Mucosa of descending colon (tissue), 3 donors: ENCODE measurements at regions not wholly inside any gene's neighbourhood (a gene's known extent, or its start where the extent isn't known, plus 50 kb on each side); places are given as distances from the start of the nearest gene placed in this dataset.

Experiments
- ATAC-seq: fragments of 200-7000 bp; cut with Tn5 transposase; one replicate; pipeline ENCODE4 v1.9.1; 2020; ENCODE audit warnings: mild to moderate bottlenecking, moderate library complexity
- DNase-seq, 3 donors: peaks; one replicate each; pipeline ENCODE4 v3.0.0-alpha.2; 2020
- H3K36me3 ChIP-seq: fragments of 200-600 bp; one replicate; pipeline ENCODE4 v1.8.0; 2021; ENCODE audit warnings: low read depth, mild to moderate bottlenecking
- H3K4me1 ChIP-seq: fragments of 200-600 bp; one replicate; pipeline ENCODE4 v1.8.0; 2021; ENCODE audit warnings: low read depth, mild to moderate bottlenecking
- H3K4me3 ChIP-seq: fragments of 200-600 bp; one replicate; pipeline ENCODE4 v1.8.0; 2021; ENCODE audit warnings: mild to moderate bottlenecking
- H3K9me3 ChIP-seq: fragments of 200-600 bp; one replicate; pipeline ENCODE4 v1.8.0; 2021; ENCODE audit warnings: mild to moderate bottlenecking
- intact Hi-C, 2 donors: fragments of 100-400 bp; cut with DNase I in 1 of 2; cut with micrococcal nuclease in 1 of 2; formaldehyde crosslinking; loops; one replicate each; pipeline versions ENCODE4 v1.11.0 to v1.11.1; 2022; cut with DNase I, micrococcal nuclease
- TF ChIP-seq, protein P1 (sequence below): fragments of 200-600 bp; IDR thresholded peaks from one replicate; pipeline ENCODE4 v1.8.0; 2022; ENCODE audit warnings: antibody characterized with exemption, mild to moderate bottlenecking
- donor health status: DM: no; HTN: no; CAD: no; lungs with moderate emphysema.
- donor health status: DM: no; HTN: no; CAD: no.
- donor health status: DM: no; HTN: yes; CAD: no.

DNA sequence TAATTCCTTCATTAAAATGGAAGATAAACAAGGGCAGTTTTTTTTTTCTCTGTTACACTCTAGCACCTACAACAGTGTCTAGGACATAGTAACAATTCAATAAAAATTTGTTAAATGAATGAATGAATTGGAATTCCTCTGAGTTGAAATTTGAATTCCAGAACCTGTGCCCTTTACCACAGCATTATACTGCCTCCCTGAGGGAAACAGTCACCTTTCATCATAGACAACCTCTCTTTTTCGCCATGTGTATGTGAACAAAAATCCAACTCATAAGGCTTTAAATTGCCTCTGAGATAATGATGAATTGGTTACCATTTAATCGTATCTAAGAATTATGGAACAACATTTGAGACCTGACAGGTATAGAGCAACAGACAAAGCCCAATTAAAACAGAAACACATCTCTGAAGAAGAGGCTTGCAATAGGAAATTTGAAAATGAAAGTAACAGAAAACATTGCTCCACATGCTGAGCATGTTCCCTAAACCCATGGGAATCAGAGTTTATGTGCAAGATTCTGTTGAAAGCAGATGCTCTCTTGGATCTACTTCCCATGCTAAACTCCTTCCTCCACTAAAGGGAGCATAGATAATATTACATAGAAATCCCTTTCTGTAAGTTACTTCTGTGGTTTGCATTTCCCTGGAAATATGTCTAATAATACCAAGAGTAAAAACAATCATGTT is 657.8 kb downstream of the GALC start:
- Histone ChIP-seq H3K4me1 (no peaks in the 10 kb centered on the region), H3K4me3 (no peak overlapping the region), H3K9me3 (peaks cover 66% of the 10 kb centered on the region), H3K36me3 (no peaks in the 10 kb centered on the region)
- TF ChIP-seq, protein P1, sequence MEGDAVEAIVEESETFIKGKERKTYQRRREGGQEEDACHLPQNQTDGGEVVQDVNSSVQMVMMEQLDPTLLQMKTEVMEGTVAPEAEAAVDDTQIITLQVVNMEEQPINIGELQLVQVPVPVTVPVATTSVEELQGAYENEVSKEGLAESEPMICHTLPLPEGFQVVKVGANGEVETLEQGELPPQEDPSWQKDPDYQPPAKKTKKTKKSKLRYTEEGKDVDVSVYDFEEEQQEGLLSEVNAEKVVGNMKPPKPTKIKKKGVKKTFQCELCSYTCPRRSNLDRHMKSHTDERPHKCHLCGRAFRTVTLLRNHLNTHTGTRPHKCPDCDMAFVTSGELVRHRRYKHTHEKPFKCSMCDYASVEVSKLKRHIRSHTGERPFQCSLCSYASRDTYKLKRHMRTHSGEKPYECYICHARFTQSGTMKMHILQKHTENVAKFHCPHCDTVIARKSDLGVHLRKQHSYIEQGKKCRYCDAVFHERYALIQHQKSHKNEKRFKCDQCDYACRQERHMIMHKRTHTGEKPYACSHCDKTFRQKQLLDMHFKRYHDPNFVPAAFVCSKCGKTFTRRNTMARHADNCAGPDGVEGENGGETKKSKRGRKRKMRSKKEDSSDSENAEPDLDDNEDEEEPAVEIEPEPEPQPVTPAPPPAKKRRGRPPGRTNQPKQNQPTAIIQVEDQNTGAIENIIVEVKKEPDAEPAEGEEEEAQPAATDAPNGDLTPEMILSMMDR = no peak
- DNase-seq (no peak), ATAC-seq (no peak)
- intact Hi-C loops = no loop called here

DNA sequence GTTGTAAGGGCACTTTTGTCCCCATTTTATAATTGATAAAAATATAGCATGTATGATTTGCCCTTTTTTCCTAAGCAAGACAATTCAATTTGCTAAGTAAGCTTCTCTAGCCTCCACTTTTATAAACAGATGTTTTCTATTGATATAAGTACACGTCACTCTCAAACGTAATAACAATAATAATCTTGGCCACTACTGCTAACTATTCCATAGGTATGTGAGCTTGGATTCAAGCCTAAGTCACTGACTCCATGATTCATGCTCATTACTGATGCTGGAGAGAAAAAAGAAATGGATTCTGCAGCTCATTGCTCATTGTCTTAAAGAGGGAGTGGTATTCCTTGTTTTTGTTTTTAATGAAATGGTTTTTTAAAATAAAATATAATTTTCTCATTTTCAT is 661.0 kb downstream of the GALC start:
- Histone ChIP-seq H3K4me1 (no peaks in the 10 kb centered on the region), H3K4me3 (no peak overlapping the region), H3K9me3 (peaks cover 61% of the 10 kb centered on the region), H3K36me3 (no peaks in the 10 kb centered on the region)
- intact Hi-C loops = no loop called here
- TF ChIP-seq, protein P1 = no peak
- no peak for DNase-seq
- no peak for ATAC-seq

DNA sequence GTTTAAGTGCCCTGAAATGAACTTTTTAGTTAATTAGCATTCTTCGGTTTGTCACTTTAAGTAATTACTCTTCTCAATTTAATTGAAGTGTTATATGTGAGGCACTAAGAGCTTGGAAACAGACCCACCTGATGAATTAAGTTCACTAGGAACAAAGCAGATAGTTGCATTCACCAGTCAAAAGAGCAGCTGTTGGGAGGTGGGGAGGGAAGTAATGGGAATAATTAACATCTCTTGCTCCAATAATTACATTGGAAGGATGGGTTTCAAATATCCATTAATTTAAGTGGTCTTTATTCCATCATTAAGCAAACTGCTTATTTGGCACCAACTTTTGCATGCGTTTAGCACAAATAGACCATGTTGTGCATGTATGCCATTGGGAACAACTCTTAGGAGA is 667.2 kb downstream of the GALC start:
- H3K9me3 ChIP-seq = peaks cover 64% of the 10 kb centered on the region
- H3K4me3 ChIP-seq = no peak overlapping the region
- H3K4me1 ChIP-seq = no peaks in the 10 kb centered on the region
- H3K36me3 ChIP-seq = no peaks in the 10 kb centered on the region
- TF ChIP-seq, protein P1 = no peak
- ATAC-seq (no peak), DNase-seq (no peak)
- intact Hi-C loops = no loop called here

DNA sequence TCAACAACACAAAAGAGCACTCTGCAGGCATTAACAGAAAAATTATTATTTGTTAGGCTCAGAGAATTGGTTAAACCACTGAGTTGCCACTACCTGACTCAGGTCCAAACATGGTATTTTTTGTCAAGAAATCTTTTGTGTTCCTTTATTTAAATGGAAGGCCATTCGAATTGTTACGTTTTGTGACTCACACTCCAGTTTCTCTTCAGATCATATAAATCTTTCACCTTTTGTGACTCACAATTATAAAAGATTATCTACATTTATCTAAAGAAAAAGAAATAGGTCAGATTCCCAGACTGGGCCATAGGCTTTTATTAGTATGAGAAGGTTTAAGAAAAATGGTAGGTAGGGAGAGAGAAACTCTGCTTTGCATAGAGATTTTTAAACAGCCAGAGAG is 669.8 kb downstream of the GALC start:
- TF ChIP-seq, protein P1 = no peak
- H3K4me1 ChIP-seq = no peaks in the 10 kb centered on the region
- no peaks in the 10 kb centered on the region for H3K36me3 ChIP-seq
- ATAC-seq (no peak), DNase-seq (no peak)
- H3K9me3 ChIP-seq = peaks cover 75% of the 10 kb centered on the region
- no peak overlapping the region for H3K4me3 ChIP-seq
- intact Hi-C loops = no loop called here

DNA sequence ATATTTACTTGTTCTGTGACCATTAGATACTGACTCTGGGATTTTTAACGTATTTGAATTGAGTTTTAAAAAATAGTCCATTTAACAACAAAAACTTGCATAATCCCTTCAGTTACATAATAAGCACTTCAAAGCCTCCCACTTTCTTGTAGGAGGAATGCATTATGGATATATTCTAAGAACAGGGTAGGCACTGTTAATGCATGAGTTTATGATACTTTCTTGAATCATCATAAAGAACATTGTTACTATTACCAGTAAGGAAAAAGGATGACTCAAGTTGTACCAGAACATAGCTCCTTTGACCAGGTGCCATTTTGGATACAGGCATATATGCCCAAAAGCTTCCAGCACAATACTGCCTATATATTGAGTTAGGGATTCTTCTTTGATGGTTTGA is 671.4 kb downstream of the GALC start:
- intact Hi-C loops = no loop called here
- DNase-seq (no peak), ATAC-seq (no peak)
- no peaks in the 10 kb centered on the region for H3K4me1 ChIP-seq
- H3K4me3 ChIP-seq = no peak overlapping the region
- no peaks in the 10 kb centered on the region for H3K36me3 ChIP-seq
- H3K9me3 ChIP-seq = peaks cover 77% of the 10 kb centered on the region
- TF ChIP-seq, protein P1 = no peak

DNA sequence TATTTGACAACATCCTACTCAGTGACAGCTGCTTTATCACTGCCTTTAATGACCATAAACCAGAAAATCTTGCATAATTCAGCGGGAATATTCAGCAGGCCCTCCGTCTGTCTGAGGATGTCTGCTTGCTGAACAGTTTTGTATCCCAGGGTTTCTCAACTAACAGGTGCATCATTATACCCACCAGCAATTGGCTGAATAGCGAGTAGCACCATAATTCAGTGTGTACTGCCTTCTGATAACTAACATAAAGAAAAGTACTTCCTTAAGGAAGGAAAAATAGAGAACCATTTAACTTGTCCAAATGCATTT is 680.1 kb downstream of the GALC start:
- Histone ChIP-seq H3K36me3 (no peaks in the 10 kb centered on the region), H3K9me3 (peaks cover 32% of the 10 kb centered on the region), H3K4me1 (no peaks in the 10 kb centered on the region), H3K4me3 (no peak overlapping the region)
- ATAC-seq = no peak
- intact Hi-C loops = no loop called here
- DNase-seq = no peak
- TF ChIP-seq, protein P1 = no peak
